Suprapubic skin (tissue), 4 donors: ENCODE measurements at regions not wholly inside any gene's neighbourhood (a gene's known extent, or its start where the extent isn't known, plus 50 kb on each side); places are given as distances from the start of the nearest gene placed in this dataset.

Source experiments
- DNase-seq, 2 donors: peaks; one replicate each; pipeline ENCODE4 v3.0.0-alpha.2; 2019; ENCODE audit warnings: low spot score in 2 of 2
- H3K27ac ChIP-seq: fragments of 200-600 bp; sonication (generic); one replicate; pipeline ENCODE4 v1.5.1; 2019
- H3K27me3 ChIP-seq: fragments of 200-600 bp; sonication (generic); one replicate; pipeline ENCODE4 v1.5.1; 2019
- H3K36me3 ChIP-seq: fragments of 200-600 bp; sonication (generic); one replicate; pipeline ENCODE4 v1.5.1; 2019
- H3K4me1 ChIP-seq: fragments of 200-600 bp; sonication (generic); one replicate; pipeline ENCODE4 v1.5.1; 2019
- H3K4me3 ChIP-seq: fragments of 200-600 bp; sonication (generic); one replicate; pipeline ENCODE4 v1.5.1; 2019; ENCODE audit warnings: mild to moderate bottlenecking
- H3K9me3 ChIP-seq: fragments of 200-600 bp; sonication (generic); one replicate; pipeline ENCODE4 v1.5.1; 2019
- CTCF ChIP-seq, 2 donors: fragments of 200-600 bp in 1 of 2; fragments of 450-650 bp in 1 of 2; sonication (generic) in 1 of 2; IDR thresholded peaks; one replicate each; pipeline ENCODE4 v1.5.1; 2016 to 2019; ENCODE audit warnings: antibody characterized with exemption in 2 of 2, mild to moderate bottlenecking in 1 of 2, moderate library complexity in 1 of 2
- EP300 ChIP-seq: sonication (generic); formaldehyde crosslinking; IDR thresholded peaks from one replicate; pipeline ENCODE4 v1.6.1; 2017; ENCODE audit warnings: antibody characterized with exemption
- POLR2A ChIP-seq, 2 donors: fragments of 450-650 bp; IDR thresholded peaks; one replicate each; pipeline ENCODE4 v1.6.1; 2017; ENCODE audit warnings: antibody characterized with exemption in 2 of 2, mild to moderate bottlenecking in 2 of 2, moderate library complexity in 2 of 2
- POLR2AphosphoS5 ChIP-seq, 3 donors: sonication (generic); formaldehyde crosslinking; IDR thresholded peaks; one replicate each; pipeline ENCODE4 v1.6.1; 2017; ENCODE audit warnings: antibody characterized with exemption in 3 of 3
- WGBS: methylation state at CpG from one replicate; pipeline ENCODE4 v1.1.5; 2018; 5-methylcytosine and 5-hydroxymethylcytosine counted together

DNA sequence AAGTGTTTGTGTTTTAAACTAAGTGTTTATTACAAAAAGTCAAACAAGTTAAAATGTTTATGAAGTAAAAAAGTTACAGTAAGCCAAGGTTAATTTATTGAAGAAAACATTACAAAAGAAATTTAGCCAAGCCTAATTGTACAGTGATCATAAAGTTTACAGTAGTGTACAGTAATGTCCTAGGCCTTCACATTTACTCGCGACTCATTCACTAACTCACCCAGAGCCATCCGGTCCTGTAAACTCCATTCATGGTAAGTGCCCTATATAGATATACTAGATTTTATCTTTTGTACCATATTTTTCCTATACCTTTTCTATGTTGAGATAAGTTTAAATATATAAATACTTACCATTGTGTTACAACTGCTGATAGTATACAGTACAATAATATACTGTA, 481.8 kb upstream of the TENM4 start:
- 97% methylated on average over 3 of the region's 3 CpGs for WGBS
- H3K27ac ChIP-seq = no peak overlapping the region
- DNase-seq = no peak
- no peak overlapping the region for H3K4me3 ChIP-seq
- TF ChIP-seq EP300 (no peak), CTCF (IDR thresholded peaks at IDR 0.05) (no peak), POLR2A (IDR thresholded peaks at IDR 0.05) (no peak), POLR2AphosphoS5 (IDR thresholded peaks at IDR 0.05) (no peak)
- no peaks in the 10 kb centered on the region for H3K27me3 ChIP-seq
- no peaks in the 10 kb centered on the region for H3K4me1 ChIP-seq
- H3K9me3 ChIP-seq = no peaks in the 10 kb centered on the region
- no peaks in the 10 kb centered on the region for H3K36me3 ChIP-seq

DNA sequence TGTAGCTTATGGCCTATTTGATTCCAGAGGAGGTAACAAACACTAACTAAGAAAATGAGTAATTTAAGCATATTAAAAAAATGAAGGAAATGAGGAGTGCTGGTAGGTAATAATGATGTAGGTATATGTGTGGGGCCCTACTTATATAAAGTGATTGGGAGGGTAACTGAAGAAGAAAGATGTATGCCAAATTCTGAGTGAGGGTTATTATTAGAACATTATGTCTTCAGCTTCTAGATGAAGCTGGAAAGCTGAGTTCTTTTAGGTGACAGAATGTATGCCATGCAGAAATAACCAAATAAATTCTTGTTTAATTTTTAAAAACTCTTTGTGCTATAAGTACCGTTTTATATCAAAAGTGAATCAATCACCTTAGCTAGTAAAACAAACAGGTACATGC, 479.6 kb upstream of the TENM4 start:
- Histone ChIP-seq H3K4me3 (no peak overlapping the region), H3K27ac (no peak overlapping the region), H3K9me3 (no peaks in the 10 kb centered on the region)

GRCh38 chr11:79919350-79919749, 478.5 kb upstream of the TENM4 start:
- TF ChIP-seq POLR2AphosphoS5 (IDR thresholded peaks at IDR 0.05) (no peak), POLR2A (IDR thresholded peaks at IDR 0.05) (no peak), EP300 (no peak), CTCF (IDR thresholded peaks at IDR 0.05) (no peak)
- no peaks in the 10 kb centered on the region for H3K36me3 ChIP-seq
- no peak for DNase-seq
- no peaks in the 10 kb centered on the region for H3K4me1 ChIP-seq
- H3K27ac ChIP-seq = no peak overlapping the region
- H3K9me3 ChIP-seq = no peaks in the 10 kb centered on the region
- H3K27me3 ChIP-seq = no peaks in the 10 kb centered on the region
- H3K4me3 ChIP-seq = no peak overlapping the region

More for the DNA sequence above, 479.6 kb upstream of the TENM4 start:
- DNase-seq = no peak
- no peaks in the 10 kb centered on the region for H3K27me3 ChIP-seq
- TF ChIP-seq POLR2AphosphoS5 (IDR thresholded peaks at IDR 0.05) = no peak
- no peak for TF ChIP-seq EP300
- no peak for TF ChIP-seq POLR2A (IDR thresholded peaks at IDR 0.05)
- TF ChIP-seq CTCF (IDR thresholded peaks at IDR 0.05) = no peak
- H3K36me3 ChIP-seq = no peaks in the 10 kb centered on the region
- WGBS = 75% methylated on average over 1 of the region's 1 CpG
- no peaks in the 10 kb centered on the region for H3K4me1 ChIP-seq

DNA sequence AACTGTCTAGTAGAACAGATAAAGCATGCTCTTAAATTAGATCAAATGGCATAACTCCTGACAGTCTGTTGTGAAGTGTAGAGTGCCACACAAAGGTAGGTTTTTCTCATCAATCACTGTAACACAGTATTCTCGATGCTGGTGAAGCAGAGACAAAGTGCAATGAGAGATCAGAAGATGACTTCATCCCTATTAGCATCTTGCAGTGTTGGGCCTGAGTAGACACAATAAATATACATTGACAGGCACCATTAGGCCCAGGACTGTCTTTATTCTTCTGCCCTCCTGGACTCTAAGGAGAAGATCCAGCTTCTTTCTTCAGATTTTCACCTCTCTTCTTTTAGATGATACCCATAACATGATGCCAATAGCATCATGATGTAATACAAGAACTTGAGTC, 478.0 kb upstream of the TENM4 start:
- no peak overlapping the region for H3K4me3 ChIP-seq
- H3K9me3 ChIP-seq = no peaks in the 10 kb centered on the region
- no peak for TF ChIP-seq CTCF (IDR thresholded peaks at IDR 0.05)
- TF ChIP-seq EP300 = no peak
- TF ChIP-seq POLR2A (IDR thresholded peaks at IDR 0.05) = no peak
- no peak for TF ChIP-seq POLR2AphosphoS5 (IDR thresholded peaks at IDR 0.05)
- 41% methylated on average over 1 of the region's 1 CpG for WGBS
- H3K36me3 ChIP-seq = no peaks in the 10 kb centered on the region
- H3K4me1 ChIP-seq = no peaks in the 10 kb centered on the region
- H3K27ac ChIP-seq = no peak overlapping the region
- DNase-seq = no peak
- no peaks in the 10 kb centered on the region for H3K27me3 ChIP-seq

DNA sequence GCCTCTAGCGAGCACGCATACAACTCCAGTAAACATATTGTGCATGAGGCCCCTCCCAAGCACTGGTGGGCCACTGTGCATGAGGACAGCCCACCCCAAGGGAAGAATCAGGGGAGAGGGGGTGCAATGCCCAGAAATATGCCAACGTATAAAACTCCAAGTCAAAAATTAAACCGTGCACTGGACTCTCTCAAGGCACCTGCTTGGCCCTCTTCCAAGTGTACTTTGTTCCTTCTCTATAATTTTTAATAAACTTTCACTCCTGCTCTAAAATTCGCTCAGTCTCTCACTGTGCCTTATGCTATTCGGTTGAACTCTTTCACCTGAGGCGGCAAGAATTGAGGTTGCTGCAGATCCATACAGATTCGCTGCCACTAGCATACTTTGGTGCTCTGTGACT, 465.3 kb upstream of the TENM4 start:
- no peak for TF ChIP-seq POLR2AphosphoS5 (IDR thresholded peaks at IDR 0.05)
- no peak for TF ChIP-seq POLR2A (IDR thresholded peaks at IDR 0.05)
- no peak for TF ChIP-seq EP300
- no peak for TF ChIP-seq CTCF (IDR thresholded peaks at IDR 0.05)
- H3K36me3 ChIP-seq = no peaks in the 10 kb centered on the region
- WGBS = 88% methylated on average over 8 of the region's 8 CpGs
- H3K4me3 ChIP-seq = no peak overlapping the region
- no peaks in the 10 kb centered on the region for H3K4me1 ChIP-seq
- no peak for DNase-seq
- no peaks in the 10 kb centered on the region for H3K27me3 ChIP-seq
- H3K27ac ChIP-seq = no peak overlapping the region
- no peaks in the 10 kb centered on the region for H3K9me3 ChIP-seq
